NCI-H1930 (cell line): ENCODE measurements at regions not wholly inside any gene's neighbourhood (a gene's known extent, or its start where the extent isn't known, plus 50 kb on each side); places are given as distances from the start of the nearest gene placed in this dataset.

Experiments used
- DNase-seq, 2 experiments: peaks; one replicate each; lab custom pipeline; 2025; lab: John Stamatoyannopoulos, UW

DNA sequence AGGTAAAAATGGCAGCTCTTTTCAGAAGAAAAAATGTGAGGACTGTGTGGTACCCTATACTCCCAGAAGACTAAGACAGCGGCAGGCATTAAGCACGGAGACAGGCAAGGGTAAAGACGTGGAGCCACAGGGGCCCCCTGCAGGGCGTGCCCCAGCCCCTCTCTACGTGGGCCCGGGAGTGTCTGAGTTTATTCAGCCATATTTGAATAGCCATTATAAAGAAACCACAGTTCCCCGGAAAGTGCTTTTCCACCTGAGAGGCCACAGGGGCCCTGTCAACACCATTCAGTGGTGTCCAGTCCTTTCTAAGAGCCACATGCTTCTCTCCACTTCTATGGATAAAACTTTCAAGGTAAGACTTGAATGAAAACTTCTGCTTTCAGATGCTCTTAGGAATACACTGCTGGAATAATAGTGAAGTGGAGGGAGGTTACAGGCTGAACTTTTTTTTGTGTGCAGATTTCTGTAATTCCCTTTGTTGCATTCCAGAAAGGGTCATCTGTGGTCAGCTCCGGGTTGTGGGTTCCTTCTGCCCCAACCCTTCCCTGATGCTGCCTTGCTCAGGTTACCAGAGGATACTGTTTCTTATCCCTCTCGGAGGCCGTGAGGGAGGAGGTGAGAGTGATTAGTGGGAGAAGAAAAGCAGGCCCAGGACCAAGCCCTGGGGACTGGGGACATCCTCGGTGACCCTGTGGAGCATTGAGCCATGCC, 58.4 kb downstream of the SLC25A47 start:
- no peak for DNase-seq

DNA sequence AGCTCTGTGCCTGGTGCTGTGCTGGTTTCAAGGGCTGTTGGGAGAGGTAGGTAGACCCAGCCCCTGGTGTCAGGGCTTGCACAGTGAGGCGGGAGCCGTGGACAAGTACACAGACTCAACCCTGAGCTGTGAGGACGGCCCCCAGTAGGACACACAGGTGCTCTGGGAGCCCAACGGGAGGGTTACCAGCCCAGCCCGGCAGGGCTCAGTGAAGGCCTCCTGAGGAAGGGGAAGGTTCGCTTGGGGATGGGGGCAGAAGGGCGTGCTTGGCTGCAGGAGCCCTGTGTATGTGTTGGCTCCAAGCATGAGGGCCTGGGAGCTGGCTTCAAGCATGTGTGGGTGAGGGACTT, 58.9 kb downstream of the SLC25A47 start:
- no peak for DNase-seq

DNA sequence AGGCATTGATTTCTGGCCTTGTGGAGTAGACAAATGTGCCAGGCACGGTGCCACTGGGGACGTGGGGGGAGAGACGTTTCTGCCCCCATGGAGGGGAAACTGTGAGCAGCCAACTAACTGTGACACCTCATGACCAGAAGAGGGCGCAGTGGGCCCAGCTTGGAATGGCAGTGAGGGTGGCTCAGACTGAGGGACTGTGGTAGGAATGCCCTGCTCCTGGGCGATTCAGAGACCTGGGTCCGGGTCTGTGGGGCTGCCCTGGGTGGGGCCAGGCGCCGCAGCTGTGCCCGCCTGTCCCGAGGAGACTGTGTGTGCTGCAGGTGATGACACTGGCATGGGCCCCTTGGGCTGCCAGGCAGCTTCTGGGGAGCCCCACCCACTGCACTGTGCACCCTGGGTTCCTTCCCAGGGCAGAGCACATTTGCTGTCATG, 60.6 kb downstream of the SLC25A47 start:
- DNase-seq, result peak; percentile 18 to 65

DNA sequence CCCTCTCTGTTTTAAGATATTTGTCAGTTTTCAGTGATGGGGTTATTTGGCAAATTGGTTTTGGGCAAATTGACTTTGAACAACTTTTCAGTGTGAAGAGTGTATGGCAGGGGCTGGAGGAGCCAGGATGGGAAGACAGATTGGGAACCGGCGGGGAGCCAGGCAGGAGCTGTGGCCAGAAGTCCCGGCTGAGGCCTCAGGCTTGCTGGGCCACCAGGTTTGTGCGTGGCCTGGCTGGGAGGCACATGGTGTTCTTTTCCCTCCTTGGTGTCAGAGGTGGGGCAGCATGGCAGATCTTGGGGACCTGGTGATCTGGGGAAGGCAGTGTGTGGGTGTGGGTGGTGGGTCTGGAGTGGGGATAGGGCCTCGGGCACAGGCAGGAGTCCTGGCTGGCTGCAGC, 61.1 kb downstream of the SLC25A47 start:
- DNase-seq, result no peak

DNA sequence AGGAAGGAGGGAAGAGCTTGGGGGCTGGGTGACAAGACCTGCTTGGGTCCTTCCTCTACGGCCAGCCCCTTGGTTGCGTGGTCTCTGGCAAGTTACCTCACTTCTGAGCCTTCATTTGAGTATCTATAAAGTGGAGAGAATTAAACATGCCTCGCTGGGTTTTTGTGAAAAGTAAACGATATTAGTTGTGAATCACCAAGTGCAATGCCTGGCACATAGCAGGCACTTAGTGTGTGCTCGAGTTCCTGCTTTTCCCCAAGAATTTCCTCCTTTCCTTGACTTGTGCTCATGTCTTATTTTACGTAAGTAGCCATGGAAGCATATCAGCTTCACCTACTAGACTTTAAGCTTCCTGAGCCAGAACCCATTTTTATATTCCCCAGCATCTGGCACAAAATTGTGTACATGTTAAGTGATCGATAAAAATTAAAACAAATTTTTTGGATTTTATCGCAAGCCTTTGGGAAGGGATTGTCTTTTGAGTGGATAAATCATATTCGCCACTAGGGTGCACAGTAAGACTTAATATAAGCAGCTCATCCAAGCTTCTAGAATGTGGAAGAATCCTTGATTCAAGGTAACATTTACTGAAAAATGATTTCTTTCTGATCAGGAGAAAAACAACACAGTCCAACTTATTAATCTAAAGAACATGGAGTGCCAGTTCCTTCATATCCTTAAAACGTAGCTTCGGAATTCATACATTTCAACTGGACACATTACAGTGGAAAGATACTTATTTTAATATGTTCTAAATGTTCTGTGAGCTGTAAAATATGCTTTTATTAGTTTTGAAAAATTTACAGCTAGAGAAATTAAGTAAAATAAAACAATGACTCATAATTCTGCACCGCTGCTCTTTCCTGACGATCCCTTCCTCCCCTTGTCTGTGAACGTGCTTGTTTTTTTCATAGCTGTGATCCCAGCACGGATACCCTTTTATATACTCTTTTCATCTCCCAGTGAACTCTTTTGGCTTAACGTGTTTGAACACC, 62.0 kb downstream of the SLC25A47 start:
- peak in 1 of 2 experiments; percentile 11 for DNase-seq

DNA sequence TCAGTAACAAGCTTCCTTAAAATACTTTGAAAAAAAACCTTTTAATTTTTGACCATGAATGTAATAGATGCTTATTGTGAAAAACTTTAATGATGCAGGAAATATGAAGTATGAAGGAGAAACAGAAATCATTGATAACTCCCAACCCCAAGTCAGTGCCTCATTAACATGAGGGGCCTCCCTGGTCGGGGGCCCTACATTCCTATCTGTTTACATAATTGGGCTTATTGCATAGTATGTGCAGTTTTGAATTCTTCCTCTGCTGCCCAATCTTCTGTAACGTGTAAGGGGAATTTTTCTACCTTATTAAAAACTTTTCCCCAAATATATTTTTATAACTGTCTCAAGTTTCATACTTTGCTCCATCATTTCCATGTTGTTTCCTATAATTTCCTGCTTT, 63.0 kb downstream of the SLC25A47 start:
- no peak for DNase-seq

DNA sequence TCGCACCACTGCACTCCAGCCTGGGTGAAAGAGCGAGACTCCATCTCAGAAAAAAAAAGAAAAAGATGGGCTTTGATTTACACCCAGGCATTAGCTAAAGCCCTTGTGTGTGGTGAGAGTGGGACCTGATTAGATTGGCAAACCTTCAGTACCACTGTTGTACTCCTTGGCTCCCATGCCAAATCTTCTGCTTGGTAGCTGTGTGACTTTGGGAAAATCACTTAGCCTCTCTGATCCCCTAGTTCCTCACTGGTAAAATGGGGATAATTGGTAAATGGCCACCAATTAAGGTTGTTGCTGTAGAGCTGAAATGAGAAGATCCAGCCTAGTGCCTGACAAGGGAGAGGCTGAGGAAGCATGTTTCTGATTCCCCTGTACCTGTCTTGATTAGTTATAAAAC, 63.7 kb downstream of the SLC25A47 start:
- DNase-seq, result no peak

DNA sequence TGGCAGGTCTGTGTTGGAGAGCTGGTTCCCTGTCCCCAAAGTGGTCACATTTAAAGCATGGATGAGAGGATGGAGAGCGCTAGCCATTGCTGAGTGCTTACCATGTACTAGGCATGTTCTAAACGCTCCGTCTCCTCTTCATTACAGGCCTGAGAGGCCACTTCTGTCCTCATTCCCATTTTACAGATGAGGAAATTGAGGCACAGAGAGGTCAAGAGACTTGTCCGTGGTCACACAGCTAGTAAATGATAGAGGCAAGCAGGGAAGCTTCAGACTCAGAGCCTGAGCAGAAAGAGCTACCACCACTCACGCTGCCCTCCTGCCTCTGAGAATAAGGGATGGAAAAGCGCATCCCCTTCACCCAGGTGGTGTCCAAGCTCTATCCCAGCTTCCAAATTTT, 64.3 kb downstream of the SLC25A47 start:
- DNase-seq, result no peak

DNA sequence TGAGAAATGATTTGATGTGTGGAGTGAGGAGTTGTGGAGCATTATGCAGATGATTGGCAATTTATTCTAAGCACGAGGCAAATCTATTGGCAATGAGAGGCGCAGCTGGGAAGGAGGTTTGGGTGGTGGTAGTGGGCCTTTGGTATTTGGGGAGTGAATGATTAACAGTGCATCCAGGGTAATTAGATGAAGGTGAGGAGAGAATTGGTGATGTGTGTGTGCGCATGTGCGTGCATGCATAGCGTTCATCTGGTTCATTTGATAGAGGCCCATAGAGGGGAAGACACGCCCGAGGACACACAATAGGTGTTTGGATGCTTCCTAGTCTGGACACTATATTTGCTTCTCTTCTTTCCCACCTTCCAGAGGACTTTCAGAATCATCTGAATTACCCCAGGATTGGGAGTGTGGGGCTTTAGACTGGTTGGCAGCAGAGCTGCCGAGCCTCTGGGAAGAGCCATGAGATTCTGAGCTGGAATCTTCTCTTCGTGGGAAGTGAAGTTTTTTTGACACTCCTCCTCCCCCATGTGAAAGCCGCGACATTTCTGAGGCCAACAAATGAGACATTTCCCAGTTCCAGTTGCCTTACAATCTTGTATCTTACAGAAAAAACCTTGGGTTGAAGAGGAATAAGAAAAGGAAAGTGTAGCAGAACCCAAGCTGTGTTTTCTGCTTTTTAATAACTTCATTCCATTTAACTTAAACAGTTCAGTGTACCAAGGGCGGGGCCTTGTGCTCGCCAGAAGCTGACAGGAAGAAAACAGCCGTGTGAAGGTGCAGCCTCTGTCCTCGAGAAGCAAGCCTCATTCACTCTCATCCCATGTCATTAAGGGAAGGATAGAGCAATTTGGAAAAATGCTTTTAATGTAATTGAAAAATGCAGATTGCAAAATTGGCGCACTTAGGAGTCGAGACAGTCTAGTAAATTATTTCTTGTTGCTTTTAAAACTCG, 65.2 kb downstream of the SLC25A47 start:
- DNase-seq, result no peak

DNA sequence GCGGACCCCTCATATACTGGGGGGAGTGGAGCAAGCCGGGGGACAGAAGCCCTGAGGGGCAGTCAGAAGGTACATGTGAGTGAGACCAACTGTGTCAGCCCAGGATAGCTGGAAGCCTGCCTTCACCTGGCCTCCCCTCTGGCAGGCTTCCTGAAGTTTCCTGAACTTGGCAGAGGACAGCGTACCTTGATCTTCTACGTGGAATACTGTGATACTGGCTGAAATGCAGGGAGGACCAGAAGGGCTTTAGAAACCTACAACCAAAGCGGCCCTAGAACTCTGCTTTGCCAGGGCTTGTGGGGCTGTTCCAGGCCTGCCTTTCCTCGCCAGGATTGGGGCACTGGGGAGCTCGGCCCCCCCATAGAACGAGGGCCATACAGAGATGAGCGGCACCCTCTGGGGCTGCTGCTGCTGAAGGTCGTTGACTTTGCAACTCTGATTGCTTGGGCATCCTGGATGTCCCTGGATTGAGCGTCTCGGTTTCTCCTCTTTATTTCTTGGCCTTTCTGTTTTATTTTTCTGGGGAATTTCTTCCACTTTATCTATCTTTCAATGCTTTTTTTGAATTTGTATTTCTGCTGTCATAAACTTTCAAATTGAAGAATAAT, 66.5 kb downstream of the SLC25A47 start:
- no peak for DNase-seq

DNA sequence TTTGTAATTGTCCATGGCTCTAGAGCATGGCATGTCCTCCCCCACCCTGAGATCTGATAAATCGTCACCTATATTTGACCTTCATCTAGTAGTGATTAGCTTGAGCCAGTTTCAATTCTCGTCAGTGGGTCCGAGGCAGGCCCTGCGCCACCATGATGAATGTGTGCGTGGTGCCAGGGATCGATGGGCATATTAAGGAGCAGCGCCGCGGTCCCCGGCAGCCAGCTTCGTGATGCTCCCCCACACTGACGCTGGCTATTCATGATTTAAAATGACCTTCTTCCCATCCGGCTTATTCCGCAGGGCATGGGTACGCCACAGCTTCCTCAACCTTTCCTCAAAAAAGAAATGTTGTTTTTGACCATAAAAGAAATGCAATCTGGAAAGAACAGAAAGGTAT, 68.0 kb downstream of the SLC25A47 start:
- no peak for DNase-seq

DNA sequence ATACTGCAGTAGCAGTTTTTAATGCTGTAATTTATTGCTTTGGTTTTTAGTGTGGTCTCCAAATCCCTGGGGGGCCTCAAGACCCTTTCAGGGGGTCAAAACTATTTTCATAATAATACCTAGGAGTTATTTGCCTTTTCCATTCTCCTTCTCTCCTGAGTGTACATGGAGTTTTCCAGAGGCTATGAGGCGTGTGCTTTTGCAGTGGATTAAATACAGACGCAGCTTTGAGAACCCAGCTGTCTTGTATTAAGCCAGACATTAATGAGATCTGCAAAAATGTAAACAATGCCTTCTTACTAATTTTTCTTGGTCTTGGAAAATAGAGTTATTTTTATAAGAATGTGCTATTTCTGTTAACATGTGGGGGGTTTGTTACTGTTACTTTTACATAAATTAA, 68.6 kb downstream of the SLC25A47 start:
- DNase-seq, result no peak

DNA sequence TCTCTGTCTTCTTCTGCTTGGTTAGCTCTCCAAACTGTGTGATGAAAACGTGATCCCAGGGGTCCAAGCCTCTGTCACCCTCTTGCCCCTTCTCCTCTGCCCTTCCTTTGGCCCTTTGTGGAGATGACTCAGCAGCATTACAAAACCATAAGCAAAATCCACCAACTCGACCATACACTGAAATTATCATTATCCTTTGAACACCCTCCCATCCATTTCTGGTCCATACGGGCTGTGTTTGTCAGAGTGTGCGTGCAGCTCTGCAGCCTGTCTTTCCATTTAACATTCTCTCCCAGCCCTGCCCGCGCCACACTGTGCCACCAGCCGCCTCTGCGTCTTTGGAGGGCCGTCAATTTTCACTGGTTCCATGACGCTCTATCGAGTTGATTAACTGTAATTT, 69.2 kb downstream of the SLC25A47 start:
- no peak for DNase-seq

DNA sequence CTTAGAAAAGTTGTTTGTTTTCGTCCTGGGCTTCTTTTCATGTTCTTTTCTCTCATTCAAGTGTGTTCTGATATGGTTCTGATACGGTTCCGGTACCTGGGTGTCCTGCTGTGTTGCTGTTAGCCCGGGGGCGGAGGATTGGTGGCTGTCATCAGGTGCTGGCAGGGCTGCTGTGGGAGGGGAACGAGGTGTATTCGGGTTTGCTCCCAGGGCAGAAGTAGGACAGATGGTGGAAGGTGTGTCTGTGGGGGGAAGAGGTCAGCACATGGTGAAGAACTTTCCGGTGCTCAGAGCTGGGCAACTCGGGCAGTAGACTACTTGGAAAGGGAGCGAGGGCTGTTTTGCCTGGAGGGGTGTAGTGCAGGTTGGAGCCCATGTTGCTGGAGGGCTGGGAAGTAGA, 70.2 kb downstream of the SLC25A47 start:
- no peak for DNase-seq

DNA sequence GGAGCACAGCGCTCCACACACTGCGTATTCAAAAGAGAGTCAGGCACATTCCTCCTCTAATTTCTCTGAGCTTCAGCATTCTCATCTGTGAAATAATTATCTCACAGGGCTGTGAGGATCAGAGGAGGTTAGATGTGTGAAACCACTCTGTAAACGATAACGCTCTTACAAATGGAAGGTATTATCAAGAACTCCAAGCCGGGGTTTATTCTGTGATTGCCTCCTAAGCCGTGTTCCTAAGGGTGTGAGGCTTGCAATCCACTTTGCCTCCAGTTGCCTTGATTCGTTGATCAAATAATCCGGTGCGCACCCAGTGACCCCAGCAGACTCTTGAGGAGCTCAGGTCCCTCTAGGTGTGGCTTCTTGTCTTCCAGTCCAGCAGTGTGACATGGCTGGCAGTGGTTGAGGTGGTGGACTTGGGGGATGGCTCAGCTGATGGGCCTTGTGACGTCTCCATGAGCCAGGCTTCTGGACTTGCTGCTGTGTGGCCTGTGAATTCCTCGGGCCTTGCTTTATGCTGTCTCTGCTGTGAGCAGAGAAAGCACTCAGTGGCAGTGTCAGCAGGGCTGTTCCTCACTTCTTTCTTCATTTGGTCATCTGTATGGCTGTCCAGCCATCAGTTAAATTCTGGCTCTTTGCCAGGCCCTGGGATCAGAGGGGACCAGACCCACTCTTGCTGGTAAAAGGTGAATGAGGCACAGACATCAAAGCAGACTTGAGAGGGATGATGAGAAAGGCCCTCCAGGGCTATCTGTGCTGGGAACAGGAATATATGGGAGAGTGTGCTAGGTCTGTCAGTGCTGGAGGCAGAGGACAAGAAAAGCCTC, 71.0 kb downstream of the SLC25A47 start:
- no peak for DNase-seq

DNA sequence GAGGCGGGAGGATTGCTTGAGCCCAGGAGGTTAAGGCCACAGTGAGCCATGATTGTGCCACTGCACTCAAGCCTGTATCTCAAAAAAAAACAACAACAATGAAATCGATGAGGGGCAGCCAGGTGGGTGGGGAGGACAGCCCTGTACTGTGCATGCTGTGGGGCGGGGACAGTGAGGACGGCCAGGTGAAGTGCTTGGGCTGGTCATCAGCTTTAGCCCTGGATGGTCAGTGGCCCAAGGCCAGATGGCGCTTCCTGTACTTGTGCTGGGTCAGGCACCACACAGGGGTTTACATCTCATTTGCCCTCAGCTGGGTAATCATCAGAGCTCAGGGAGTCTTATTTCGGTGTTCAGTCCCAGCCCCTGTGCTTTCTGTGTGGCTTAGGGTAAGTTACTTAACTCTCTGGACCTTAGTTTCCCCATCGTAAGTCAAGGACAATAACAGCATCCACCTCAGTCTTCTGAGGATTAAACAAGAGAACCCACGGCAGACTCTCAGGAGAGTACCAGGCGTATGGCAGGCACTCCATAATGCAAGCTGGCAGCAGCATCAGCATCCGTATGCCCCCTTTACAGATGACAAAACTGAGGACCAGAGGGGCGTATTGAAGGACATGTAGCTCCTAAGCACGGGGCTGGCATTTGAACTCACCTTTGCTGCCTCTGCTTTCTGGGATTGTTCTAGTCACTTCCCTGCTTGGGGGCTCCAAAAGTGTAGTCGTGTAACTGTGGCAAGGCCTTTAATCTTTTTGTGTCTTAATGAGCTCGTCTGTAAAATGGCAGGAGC, 71.9 kb downstream of the SLC25A47 start:
- DNase-seq, result no peak

DNA sequence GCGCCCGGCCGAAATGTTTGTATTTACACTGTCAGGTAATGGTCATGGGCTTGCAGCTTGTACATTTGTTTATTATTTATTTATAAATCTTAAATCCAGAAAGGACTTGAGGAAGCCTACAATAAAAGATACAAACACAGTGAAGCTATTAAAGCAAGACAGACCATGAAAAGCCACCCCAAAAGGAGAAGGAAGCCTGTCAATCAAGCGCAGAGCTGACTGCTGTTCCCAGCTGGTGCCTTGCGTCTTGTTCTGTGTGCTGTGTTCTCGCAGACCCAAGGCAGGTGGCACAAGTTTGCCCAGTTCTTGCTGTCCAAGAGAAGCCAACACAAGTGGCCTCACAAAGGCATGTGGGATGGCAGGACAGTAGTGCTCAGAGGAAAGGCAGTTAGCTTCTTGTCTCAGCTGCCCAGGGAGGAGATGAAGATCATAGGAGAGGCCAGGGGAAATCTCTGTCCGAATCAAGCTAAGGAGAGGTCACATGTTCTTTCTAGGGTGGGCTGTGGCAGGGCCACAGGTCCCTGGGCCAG, 73.2 kb downstream of the SLC25A47 start:
- no peak for DNase-seq

DNA sequence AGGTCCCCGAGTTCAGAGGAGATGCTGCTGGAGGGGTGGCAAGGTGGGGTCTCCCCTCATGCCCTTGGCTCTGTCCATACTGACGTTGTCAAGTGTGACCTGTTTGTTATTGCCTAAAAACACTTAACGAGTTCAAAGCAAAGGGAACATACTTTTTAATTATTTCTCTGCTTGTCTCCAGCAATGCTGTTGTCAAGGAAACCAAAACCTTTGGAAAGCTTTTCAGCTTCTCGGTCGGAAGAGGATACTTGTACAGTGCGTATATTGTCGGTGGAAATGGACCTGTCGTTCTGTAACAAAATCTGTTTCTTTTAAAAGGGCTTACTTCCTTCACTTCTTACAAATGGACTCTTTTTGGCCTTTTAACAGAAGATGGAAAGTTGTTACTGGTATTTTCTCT, 73.9 kb downstream of the SLC25A47 start:
- DNase-seq, result no peak

DNA sequence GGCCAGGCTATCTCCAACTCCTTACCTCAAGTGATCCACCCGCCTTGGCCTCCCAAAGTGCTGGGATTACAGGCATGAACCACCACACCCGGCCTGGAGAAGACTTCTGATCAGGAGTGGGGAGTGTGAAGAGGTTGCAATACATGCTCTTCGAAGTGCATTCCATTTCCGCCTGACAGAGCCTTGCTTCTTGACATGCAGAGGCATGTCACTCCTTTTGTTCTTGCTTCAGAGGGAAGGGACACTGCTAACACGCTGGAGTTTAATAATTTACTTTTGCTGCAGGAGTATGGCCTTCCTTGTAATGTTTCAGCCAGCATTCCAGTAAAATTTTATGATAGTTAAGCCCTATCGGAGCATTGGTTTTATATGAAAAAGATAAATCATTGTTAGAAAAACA, 74.9 kb downstream of the SLC25A47 start:
- no peak for DNase-seq
